Urinary bladder (tissue), 3 donors: ENCODE measurements at regions not wholly inside any gene's neighbourhood (a gene's known extent, or its start where the extent isn't known, plus 50 kb on each side); places are given as distances from the start of the nearest gene placed in this dataset.
A peak's percentile ranks its signal among the peaks of the same experiment; 100 is the strongest.
"Not testable (repeated sequence)": the region's sequence is repeated elsewhere in the genome, so short reads cannot be mapped to it uniquely, and the experiment has no call there.

Experiments used
- DNase-seq: peaks from one replicate; pipeline ENCODE4 v3.0.0-alpha.2; 2015; ENCODE audit errors: extremely low spot score
- H3K27ac ChIP-seq: one replicate; pipeline ENCODE4 v1.5.1; 2013; ENCODE audit warnings: low read depth, mild to moderate bottlenecking, moderate library complexity
- H3K36me3 ChIP-seq: one replicate; pipeline ENCODE4 v1.6.1; 2013; ENCODE audit warnings: mild to moderate bottlenecking, moderate library complexity; ENCODE audit not compliant: insufficient read depth
- H3K4me1 ChIP-seq: one replicate; pipeline ENCODE4 v1.6.1; 2013; ENCODE audit warnings: mild to moderate bottlenecking, moderate library complexity; ENCODE audit not compliant: insufficient read depth
- H3K4me3 ChIP-seq: one replicate; pipeline ENCODE4 v1.5.1; 2013; ENCODE audit warnings: low read depth, low read length
- WGBS: extraction: QIAGEN DNeasy Blood & Tissue Kit; methylation state at CpG from one replicate; pipeline ENCODE4 v1.1.7; 2013; 5-methylcytosine and 5-hydroxymethylcytosine counted together
- donor health status: healthy with polysubstance abuse.
- donor health status: healthy.

DNA sequence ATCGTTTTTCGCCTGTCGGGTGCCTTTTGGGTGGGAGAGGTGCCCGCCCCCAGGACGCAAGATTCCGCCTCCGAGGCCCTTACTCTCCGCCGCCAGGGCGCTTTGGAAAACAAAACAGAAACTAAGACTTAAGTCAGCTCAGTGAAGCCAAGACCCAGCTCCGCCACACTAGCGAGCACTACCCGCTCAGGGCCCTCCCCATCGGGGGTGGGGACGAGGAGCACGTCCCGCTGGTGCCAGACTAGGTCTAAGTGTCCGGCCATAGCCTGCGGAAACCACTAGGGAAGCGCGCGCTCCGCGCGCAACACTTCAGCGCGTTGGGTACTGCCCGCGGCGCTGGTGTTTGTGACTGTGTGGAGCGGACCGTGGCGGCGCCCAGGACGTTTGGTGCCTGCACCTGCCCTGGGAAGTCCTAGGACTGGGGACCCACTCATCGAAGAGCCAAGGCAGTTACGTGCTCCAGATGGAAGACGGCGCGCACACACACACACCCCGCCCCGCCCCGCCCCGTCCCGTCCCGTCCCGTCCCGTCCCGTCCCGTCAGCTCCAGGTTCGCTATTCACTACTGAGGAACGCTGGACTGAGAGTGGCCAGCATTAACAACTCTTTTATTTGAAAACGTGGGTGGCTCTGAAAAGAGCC lies 57.6 kb upstream of the BOLA1 start:
- no CpG with 5 or more reads among the region's 53 CpGs for WGBS
- DNase-seq = not testable (repeated sequence)

DNA sequence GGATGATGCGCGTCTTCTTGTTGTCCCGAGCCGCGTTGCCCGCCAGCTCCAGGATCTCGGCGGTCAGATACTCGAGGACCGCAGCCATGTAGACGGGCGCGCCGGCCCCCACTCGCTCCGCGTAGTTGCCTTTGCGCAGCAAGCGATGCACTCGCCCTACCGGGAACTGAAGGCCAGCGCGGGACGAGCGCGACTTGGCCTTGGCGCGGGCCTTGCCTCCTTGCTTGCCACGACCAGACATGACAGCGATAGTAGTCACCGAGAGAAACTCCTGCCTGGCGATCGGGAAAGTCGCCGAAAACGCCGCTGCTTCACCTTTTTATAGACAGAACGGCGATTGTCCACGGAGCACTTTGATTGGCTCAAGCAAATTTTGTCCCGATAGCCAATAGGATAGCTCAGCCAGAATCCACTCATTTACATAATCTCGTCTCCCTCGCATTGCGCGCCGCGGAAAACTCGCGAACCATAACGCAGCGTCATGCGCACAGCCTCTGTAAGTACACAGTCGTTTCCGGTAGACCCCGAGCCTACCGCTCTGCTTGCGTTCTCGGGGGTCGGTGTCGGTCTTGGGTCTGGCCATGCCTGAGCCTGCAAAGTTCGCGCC lies 56.8 kb upstream of the BOLA1 start:
- not testable (repeated sequence) for H3K36me3 ChIP-seq, DNase-seq, H3K4me1 ChIP-seq, H3K27ac ChIP-seq, H3K4me3 ChIP-seq
- no CpG with 5 or more reads among the region's 62 CpGs for WGBS

More for the DNA sequence above, 57.6 kb upstream of the BOLA1 start:
- H3K4me1 ChIP-seq, H3K36me3 ChIP-seq, H3K4me3 ChIP-seq, H3K27ac ChIP-seq: not testable (repeated sequence)

- no peaks in the 10 kb centered on the region for H3K4me1 ChIP-seq
- no peak for DNase-seq
- H3K27ac ChIP-seq = no peak overlapping the region
- 3% methylated on average over 15 of the region's 16 CpGs for WGBS
- peak overlapping the region; percentile 55 for H3K4me3 ChIP-seq
- no peaks in the 10 kb centered on the region for H3K36me3 ChIP-seq
Measured at GRCh38 chr1:149843431-149844041, 55.8 kb upstream of the BOLA1 start.

DNA sequence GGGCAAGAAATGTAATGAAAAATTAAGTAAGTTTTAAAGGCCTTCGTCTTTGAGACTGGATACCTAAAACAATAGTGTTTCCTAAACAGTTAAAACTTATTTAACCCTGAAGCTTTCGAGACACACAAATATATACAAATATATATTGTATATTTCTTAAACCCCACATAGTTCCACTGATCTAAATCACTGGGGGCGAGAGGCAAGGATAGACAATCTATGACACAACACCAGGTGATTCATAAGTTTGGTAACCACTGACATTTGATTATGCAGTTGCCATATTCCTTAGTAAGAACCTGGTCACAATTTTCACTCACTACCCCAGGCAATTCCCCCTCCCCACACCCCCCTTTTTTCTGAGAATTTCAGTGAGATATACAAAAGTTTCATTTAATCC lies 55.3 kb upstream of the BOLA1 start:
- Histone ChIP-seq H3K36me3 (no peaks in the 10 kb centered on the region), H3K27ac (no peak overlapping the region), H3K4me1 (no peaks in the 10 kb centered on the region), H3K4me3 (peak overlapping the region; percentile 55)
- no peak for DNase-seq
- 39% methylated on average over 3 of the region's 3 CpGs for WGBS

DNA sequence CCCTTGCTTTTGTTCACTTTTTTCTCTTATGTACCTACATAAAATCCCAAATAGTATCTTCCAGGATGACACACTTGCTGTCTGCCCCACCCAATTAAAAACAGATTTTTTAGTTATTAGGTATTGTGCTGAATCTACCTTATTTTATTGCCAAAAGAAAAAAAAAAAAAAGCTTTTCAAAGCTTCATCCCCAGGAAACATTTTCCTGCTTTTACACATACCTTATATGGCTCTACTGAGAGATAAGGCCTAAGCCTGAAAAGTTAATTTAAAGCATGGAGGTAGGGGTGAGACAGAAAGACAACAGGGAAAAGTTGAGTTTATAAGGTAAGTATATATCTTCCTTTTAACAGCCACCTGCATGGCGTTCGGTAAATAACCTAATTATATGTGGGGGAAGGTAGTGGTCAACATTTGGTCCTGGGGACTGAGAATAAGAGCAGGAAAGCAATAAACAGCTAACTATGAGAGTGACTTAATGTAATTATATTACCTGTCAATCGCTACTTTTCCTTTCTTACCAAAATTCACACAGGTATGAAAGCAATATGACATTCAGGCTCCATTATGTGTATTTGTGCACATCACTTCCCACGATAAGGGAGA lies 54.6 kb upstream of the BOLA1 start:
- 58% methylated on average over 4 of the region's 4 CpGs for WGBS
- no peak overlapping the region for H3K4me3 ChIP-seq
- DNase-seq = no peak
- H3K36me3 ChIP-seq = no peaks in the 10 kb centered on the region
- H3K27ac ChIP-seq = no peak overlapping the region
- H3K4me1 ChIP-seq = no peaks in the 10 kb centered on the region

DNA sequence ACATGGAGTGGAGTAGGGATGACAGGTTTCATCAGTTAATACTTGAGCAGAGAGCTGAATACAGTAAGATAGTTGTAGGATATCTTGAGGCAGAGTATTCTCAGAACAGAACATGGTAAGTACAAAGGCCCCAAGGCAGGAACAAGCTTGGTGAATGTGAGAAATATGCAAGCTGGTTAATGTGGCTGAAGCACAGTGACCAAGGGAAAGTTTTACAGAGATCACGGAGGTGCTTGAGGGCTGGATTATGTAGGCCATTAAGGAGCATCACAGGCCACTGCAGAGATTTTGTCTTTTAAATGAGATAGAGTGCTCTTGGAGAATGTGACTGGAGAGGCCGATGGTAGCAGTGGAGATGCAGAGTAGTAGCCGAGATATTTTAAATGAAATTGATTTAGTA lies 54.0 kb upstream of the BOLA1 start:
- H3K4me1 ChIP-seq = no peaks in the 10 kb centered on the region
- no peak overlapping the region for H3K27ac ChIP-seq
- no peak overlapping the region for H3K4me3 ChIP-seq
- H3K36me3 ChIP-seq = no peaks in the 10 kb centered on the region
- 53% methylated on average over 3 of the region's 3 CpGs for WGBS
- no peak for DNase-seq

- DNase-seq = no peak
- H3K4me3 ChIP-seq = no peak overlapping the region
- H3K4me1 ChIP-seq = no peaks in the 10 kb centered on the region
- H3K27ac ChIP-seq = peak overlapping the region; percentile 10
- 85% methylated on average over 3 of the region's 3 CpGs for whole genome bisulfite sequencing
- H3K36me3 ChIP-seq = no peaks in the 10 kb centered on the region
Measured at GRCh38 chr1:149846042-149846441, 53.3 kb upstream of the BOLA1 start.

DNA sequence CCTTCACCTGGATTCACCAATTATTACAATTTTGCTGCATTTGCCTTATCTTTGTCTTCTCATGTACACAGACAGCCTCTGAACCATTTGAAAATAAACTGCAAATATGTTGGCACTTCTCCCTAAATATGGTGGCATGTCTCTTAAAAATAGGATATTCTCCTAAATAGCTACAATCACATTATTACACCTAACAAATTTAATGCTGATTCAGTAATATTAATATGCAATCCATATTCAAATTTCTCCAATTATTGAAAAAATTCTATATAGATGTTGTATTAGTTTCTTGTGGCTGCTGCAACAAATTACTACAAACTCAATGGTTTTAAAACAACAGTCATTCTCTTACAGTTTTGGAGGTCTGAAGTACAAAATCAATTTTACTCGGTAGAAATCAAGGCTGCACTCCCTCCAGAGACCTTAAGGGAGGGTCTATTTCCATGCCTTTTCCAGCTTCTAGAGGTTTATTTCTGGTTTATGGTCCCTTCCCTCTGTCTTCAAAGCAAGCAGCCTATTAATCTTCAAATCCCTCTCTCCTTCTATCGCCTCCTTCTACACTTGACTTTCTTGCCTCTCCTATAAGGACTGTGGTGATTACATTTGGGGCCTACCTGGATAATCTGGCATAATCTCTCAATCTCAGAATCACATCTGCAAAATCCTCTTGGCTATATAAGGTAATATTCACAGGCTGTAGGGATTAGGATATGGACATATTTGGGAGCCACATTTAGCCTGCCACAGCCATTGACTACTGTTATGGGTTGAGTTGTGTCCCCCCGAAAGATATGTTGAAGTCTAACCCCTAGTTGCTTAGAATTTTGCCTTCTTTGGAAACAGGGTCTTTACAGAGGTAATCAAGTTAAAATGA lies 52.5 kb upstream of the BOLA1 start:
- no peak overlapping the region for H3K27ac ChIP-seq
- 75% methylated on average over 3 of the region's 3 CpGs for WGBS
- no peak for DNase-seq
- no peaks in the 10 kb centered on the region for H3K36me3 ChIP-seq
- H3K4me1 ChIP-seq = no peaks in the 10 kb centered on the region
- no peak overlapping the region for H3K4me3 ChIP-seq

- H3K4me3 ChIP-seq = no peak overlapping the region
- H3K4me1 ChIP-seq = no peaks in the 10 kb centered on the region
- H3K36me3 ChIP-seq = no peaks in the 10 kb centered on the region
- WGBS = 31% methylated on average over 3 of the region's 3 CpGs
- DNase-seq = no peak
- no peak overlapping the region for H3K27ac ChIP-seq
Measured at GRCh38 chr1:149848340-149849110, 50.8 kb upstream of the BOLA1 start.

DNA sequence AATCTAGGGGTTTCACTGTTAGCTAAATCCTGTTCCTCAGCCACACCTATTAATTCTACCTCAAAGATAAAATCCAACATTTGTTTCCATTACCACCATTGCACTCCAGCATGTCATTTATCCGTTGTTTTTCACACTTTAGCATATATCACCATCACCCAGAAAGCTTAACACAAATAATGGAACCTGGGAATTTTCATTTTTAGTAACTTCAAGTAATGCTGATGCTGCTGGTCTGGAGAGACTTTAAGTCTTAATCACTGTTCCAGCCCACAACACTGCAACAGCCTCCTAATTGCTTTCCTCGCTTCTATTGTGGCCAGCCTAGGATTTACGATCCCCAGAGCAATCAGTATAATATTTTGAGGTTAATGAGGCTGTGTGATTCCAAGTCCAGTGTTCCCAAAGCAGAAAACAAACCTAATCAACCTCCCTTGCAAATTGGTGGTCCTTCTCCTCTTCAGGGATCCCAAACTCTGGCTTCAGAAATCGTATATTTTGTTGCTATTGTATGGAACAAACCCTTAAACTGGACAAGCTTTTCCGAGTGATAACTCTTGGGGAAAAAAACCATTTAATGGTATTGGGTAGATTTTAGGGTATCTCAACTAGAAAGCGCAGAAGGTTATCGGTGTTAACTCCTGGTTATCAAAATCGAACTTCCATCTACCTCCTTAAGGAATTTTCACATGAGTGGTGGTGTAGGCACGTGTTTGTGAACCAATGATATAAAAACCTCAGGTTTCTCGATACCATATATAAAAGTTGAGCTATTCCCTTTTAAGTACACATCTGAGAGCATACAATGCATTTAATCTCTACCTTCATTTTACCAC lies 50.0 kb upstream of the BOLA1 start:
- DNase-seq = no peak
- H3K27ac ChIP-seq = no peak overlapping the region

More for the DNA sequence above, 50.0 kb upstream of the BOLA1 start:
- H3K36me3 ChIP-seq = no peaks in the 10 kb centered on the region
- no peaks in the 10 kb centered on the region for H3K4me1 ChIP-seq
- H3K4me3 ChIP-seq = peak overlapping the region; percentile 50
- WGBS = 25% methylated on average over 10 of the region's 10 CpGs
